Stimulated activated effector memory CD8-positive, alpha-beta T cell treated with anti-CD3 and anti-CD28 coated beads, Interleukin-12 subunit alpha, Interleukin-12 subunit beta, amount 100 ng/mL, for 72 hours (primary cell): ENCODE measurements at regions not wholly inside any gene's neighbourhood (a gene's known extent, or its start where the extent isn't known, plus 50 kb on each side); places are given as distances from the start of the nearest gene placed in this dataset.

Experiments used
- ATAC-seq: fragments of 150-1000 bp; cut with Tn5 transposase; 2 replicates; pipeline ENCODE4 v1.10.0; 2021
- DNase-seq, 2 donors: peaks; one replicate each; pipeline ENCODE4 v3.0.0; 2021 to 2022; ENCODE audit warnings: low spot score in 2 of 2
- H3K27ac Mint-ChIP-seq: one replicate; pipeline ENCODE4 v1.8.0; 2022; ENCODE audit warnings: mild to moderate bottlenecking, mixed read lengths
- H3K36me3 Mint-ChIP-seq: one replicate; pipeline ENCODE4 v1.8.0; 2022; ENCODE audit warnings: mild to moderate bottlenecking, mixed read lengths
- H3K4me1 Mint-ChIP-seq: one replicate; pipeline ENCODE4 v1.8.0; 2022; ENCODE audit warnings: mixed read lengths
- H3K4me3 Mint-ChIP-seq: one replicate; pipeline ENCODE4 v1.8.0; 2022; ENCODE audit warnings: mild to moderate bottlenecking, mixed read lengths
- H3K9me3 Mint-ChIP-seq: one replicate; pipeline ENCODE4 v1.8.0; 2022; ENCODE audit warnings: mixed read lengths

GRCh38 chr6:3571250-3571681 lies 114.4 kb upstream of the SLC22A23 start:
- Mint-ChIP-seq H3K9me3 (no peaks in the 10 kb centered on the region), H3K36me3 (no peaks in the 10 kb centered on the region), H3K27ac (no peak overlapping the region), H3K4me3 (no peak overlapping the region), H3K4me1 (no peaks in the 10 kb centered on the region)
- DNase-seq: no peak
- ATAC-seq: no peak

GRCh38 chr6:3569816-3570215 lies 113.0 kb upstream of the SLC22A23 start:
- Mint-ChIP-seq H3K4me1 (no peaks in the 10 kb centered on the region), H3K36me3 (no peaks in the 10 kb centered on the region), H3K4me3 (no peak overlapping the region), H3K9me3 (no peaks in the 10 kb centered on the region), H3K27ac (no peak overlapping the region)
- ATAC-seq (no peak), DNase-seq (no peak)

DNA sequence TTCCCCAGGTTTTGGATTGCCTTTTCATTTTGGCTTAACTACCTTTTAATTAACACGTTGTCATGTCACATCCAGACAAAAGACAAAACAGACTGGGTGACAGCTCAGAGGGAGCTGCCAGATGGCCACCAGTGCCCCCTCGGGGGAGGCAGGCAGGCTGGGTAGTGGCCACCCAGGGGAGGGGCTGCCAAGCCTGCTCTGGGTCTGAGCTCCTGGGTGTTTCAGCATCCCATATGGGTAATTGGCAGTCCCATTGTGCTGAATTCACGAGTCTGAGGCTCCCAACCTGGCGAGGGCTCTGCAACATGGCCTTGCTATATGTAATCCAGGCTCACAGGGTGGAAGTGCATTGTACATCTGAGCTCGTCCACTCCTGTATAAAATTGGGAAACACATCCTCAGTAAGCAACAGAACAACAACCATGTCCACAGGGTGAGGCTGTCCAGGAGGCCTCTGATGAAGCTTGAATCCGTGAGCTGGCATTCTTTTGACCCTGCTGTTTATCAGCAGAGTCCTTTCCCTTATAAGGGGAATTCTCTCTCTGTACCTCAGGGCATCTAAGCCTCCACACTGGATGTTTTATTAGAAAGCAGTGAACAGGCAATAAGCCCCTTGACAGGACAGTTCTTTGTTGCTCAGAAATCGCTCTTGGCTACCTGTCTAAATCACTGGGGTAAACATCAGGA lies 111.7 kb upstream of the SLC22A23 start:
- H3K4me1 Mint-ChIP-seq: no peaks in the 10 kb centered on the region

DNA sequence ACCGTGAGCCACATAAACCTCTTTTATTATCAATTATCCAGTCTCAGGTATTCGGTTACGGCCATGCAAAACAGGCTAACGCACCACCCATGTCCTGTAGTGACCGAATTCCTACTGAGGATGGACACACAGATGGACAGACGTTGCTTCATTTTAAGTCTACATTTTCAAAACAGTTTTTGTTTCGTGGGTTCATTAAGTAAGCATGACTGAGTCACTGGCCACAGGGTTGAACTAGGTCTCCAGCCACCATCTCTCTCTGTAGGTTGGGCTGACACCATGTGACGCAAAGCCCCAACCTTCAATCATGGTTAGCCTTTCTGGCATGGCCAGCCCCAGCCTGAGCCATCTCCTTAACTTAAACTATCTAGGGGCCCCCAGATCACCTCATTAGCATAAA lies 110.0 kb upstream of the SLC22A23 start:
- no peak for ATAC-seq
- no peak overlapping the region for H3K27ac Mint-ChIP-seq
- no peaks in the 10 kb centered on the region for H3K9me3 Mint-ChIP-seq
- DNase-seq: no peak
- no peaks in the 10 kb centered on the region for H3K4me1 Mint-ChIP-seq
- H3K4me3 Mint-ChIP-seq: no peak overlapping the region
- no peaks in the 10 kb centered on the region for H3K36me3 Mint-ChIP-seq

More for the DNA sequence above, 111.7 kb upstream of the SLC22A23 start:
- Mint-ChIP-seq H3K4me3 (no peak overlapping the region), H3K36me3 (no peaks in the 10 kb centered on the region), H3K27ac (no peak overlapping the region), H3K9me3 (no peaks in the 10 kb centered on the region)
- ATAC-seq: no peak
- DNase-seq: no peak

GRCh38 chr6:3565291-3565690 lies 108.4 kb upstream of the SLC22A23 start:
- no peaks in the 10 kb centered on the region for H3K9me3 Mint-ChIP-seq

GRCh38 chr6:3561725-3562124 lies 104.9 kb upstream of the SLC22A23 start:
- Mint-ChIP-seq H3K9me3 (no peaks in the 10 kb centered on the region), H3K4me3 (no peak overlapping the region), H3K4me1 (no peaks in the 10 kb centered on the region), H3K36me3 (no peaks in the 10 kb centered on the region), H3K27ac (no peak overlapping the region)
- ATAC-seq (no peak), DNase-seq (no peak)

More at GRCh38 chr6:3565291-3565690, 108.4 kb upstream of the SLC22A23 start:
- Mint-ChIP-seq H3K4me3 (no peak overlapping the region), H3K4me1 (no peaks in the 10 kb centered on the region), H3K36me3 (no peaks in the 10 kb centered on the region), H3K27ac (no peak overlapping the region)
- DNase-seq (no peak), ATAC-seq (no peak)

DNA sequence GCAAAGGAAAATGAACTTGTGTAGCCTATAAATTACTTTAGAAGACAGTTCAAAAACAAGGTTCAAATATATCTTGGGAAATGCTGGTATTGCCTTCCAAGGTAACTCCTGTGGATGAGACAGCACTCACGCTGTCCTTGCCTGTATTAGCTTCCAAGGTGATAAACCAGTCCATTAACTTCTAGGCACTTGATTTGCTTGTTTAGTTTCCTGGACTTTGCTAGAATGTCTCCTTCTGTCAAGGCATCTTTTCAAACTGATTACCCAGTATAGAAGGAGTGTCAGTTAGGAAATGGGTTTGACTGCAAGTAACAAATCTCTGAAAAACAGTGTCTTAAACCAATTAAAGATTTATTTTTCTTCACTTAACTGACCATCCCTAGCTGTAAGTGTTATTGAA lies 103.4 kb upstream of the SLC22A23 start:
- no peaks in the 10 kb centered on the region for H3K9me3 Mint-ChIP-seq
- ATAC-seq (no peak), DNase-seq (no peak)
- H3K4me1 Mint-ChIP-seq: no peaks in the 10 kb centered on the region
- no peak overlapping the region for H3K4me3 Mint-ChIP-seq
- H3K27ac Mint-ChIP-seq: no peak overlapping the region
- H3K36me3 Mint-ChIP-seq: no peaks in the 10 kb centered on the region

DNA sequence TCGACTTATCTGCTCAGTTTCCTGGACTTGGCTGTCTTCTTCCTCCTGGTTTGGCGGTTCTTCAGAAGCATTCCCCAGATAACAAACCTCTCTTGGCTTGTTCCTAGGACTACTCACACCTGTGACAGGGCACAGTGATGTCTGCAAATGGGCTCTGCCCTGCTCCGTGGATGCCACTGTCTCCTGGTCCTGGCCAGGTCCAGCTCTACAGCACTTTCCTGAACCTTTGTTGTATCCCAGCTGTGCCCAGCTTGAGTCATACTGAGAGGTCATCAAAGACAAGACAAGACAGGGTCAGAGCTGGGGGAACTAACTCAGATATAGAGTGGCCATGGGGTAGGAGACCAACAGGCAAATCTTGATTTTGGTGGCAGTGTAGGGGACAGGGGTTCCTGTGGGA lies 102.7 kb upstream of the SLC22A23 start:
- H3K4me1 Mint-ChIP-seq: no peaks in the 10 kb centered on the region
- ATAC-seq: no peak
- DNase-seq: peak in 1 of 2 donors; percentile 22
- no peaks in the 10 kb centered on the region for H3K36me3 Mint-ChIP-seq
- no peak overlapping the region for H3K4me3 Mint-ChIP-seq
- no peak overlapping the region for H3K27ac Mint-ChIP-seq
- no peaks in the 10 kb centered on the region for H3K9me3 Mint-ChIP-seq

DNA sequence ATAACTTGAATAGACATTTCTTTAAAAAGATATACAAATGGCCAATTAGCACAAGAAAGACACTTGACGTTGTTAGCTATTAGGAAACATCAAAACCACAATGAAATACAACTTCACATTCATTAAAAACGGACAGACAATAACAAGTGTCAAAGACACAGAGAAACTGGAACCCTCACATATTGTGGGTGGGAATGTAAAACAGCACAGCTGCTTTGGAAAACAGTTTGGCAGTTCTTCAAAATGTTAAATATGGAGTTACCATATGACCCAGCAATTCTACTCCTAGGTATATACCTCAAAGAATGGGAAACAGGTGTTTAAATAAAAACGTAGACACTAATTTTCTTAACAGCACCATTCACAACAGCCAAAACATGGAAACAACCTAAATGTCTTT lies 100.5 kb upstream of the SLC22A23 start:
- Mint-ChIP-seq H3K36me3 (no peaks in the 10 kb centered on the region), H3K4me3 (no peak overlapping the region), H3K4me1 (no peaks in the 10 kb centered on the region), H3K27ac (no peak overlapping the region), H3K9me3 (no peaks in the 10 kb centered on the region)
- DNase-seq: no peak
- no peak for ATAC-seq

DNA sequence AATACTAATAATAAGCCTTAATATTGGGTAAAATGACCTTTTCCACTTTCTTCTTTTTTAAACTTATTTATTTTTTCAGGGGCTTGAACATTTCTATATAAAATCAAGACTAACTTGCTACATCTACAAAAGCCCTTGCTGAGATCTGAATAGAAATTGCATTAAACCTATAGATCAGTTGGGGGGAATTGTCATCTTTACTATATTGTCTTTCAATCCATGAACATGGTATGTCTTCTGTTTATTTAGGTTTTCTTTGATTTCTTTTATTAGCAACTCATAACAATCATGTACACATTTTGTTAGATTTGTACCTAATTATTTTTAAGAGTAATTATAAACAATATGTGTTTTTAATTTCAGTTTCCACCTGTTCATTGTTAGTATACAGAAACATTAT lies 96.4 kb upstream of the SLC22A23 start:
- H3K4me3 Mint-ChIP-seq: no peak overlapping the region
- ATAC-seq (no peak), DNase-seq (no peak)
- H3K27ac Mint-ChIP-seq: no peak overlapping the region
- no peaks in the 10 kb centered on the region for H3K4me1 Mint-ChIP-seq
- no peaks in the 10 kb centered on the region for H3K36me3 Mint-ChIP-seq
- H3K9me3 Mint-ChIP-seq: no peaks in the 10 kb centered on the region

DNA sequence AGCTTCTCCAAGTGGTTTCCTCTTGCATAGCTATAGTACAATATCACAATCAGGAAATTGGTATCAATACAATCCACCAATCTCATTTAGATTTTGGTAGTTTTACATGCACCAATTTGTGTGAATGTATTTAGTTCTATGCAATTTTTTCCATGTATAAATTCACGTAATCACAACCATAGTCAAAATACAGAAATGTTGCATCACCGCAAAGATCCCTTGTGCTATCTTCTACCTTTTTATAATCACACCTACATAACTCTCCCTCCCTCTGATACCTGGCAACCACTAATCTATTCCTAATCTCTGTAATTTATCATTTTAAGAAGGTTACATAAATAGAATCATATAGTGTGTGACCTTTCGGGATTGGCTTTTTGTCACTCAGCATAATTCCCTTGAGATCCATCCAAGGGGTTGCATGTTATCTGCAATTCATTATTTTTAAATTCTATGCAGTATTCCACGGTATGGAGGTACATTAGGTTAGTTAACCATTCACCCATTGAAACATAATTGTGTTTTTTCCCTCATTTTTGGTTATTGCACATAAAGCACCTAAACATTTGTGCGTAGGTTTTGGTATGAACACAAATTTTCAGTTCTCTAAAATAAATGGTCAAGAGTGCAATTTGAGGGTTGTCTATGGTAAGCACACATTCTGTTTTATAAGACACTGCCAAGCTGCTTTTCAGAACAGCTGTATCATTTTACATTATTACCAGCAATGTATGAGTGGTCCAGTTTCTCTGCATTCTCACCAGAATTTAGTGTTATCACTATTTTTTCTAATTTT lies 95.1 kb upstream of the SLC22A23 start:
- DNase-seq (no peak), ATAC-seq (no peak)
- H3K4me1 Mint-ChIP-seq: no peaks in the 10 kb centered on the region
- no peak overlapping the region for H3K4me3 Mint-ChIP-seq
- H3K27ac Mint-ChIP-seq: no peak overlapping the region
- no peaks in the 10 kb centered on the region for H3K9me3 Mint-ChIP-seq
- H3K36me3 Mint-ChIP-seq: no peaks in the 10 kb centered on the region

DNA sequence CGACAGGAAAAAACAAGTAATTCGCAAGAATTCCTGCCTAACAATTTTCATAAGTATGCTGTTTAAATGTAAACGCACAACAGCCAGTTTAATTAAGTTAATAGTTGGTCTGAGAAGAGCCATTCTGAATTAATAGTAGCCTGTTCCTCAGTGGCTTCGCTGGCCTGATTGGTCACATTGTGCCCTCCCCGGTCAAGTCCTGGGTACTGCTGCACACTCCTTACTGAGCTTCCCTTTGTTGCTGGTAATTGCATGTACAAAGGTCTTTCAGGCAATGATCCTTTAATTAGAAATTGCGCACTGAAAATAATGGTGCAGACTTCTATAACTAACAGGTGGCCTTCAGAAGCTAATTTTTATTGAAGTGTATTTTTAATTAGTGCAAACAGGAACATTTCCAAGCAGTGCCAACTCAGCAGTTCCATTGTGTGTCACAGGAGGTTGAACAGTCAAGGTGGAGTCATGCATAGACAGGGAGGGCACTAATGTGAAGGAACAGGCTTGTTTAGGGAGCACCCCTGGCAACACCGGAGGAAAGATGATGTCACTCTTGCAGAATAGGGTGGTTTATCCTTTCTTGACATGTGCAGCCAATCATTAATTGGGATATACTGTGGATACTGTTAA lies 92.6 kb upstream of the SLC22A23 start:
- no peak for DNase-seq
- ATAC-seq: no peak

GRCh38 chr6:3546121-3546520 lies 89.3 kb upstream of the SLC22A23 start:
- Mint-ChIP-seq H3K4me1 (no peaks in the 10 kb centered on the region), H3K27ac (no peak overlapping the region), H3K9me3 (no peaks in the 10 kb centered on the region), H3K4me3 (no peak overlapping the region), H3K36me3 (no peaks in the 10 kb centered on the region)
- DNase-seq: peak in 1 of 2 donors; percentile 13
- no peak for ATAC-seq

More for the DNA sequence above, 92.6 kb upstream of the SLC22A23 start:
- H3K4me1 Mint-ChIP-seq: no peaks in the 10 kb centered on the region
- no peaks in the 10 kb centered on the region for H3K9me3 Mint-ChIP-seq
- H3K4me3 Mint-ChIP-seq: no peak overlapping the region
- no peaks in the 10 kb centered on the region for H3K36me3 Mint-ChIP-seq
- H3K27ac Mint-ChIP-seq: no peak overlapping the region

- H3K4me1 Mint-ChIP-seq: no peaks in the 10 kb centered on the region
- no peak for DNase-seq
- no peak overlapping the region for H3K4me3 Mint-ChIP-seq
- H3K9me3 Mint-ChIP-seq: no peaks in the 10 kb centered on the region
- no peaks in the 10 kb centered on the region for H3K36me3 Mint-ChIP-seq
- no peak for ATAC-seq
- H3K27ac Mint-ChIP-seq: no peak overlapping the region
Measured at GRCh38 chr6:3545156-3545555, 88.3 kb upstream of the SLC22A23 start.

GRCh38 chr6:3542032-3542640 lies 85.3 kb upstream of the SLC22A23 start:
- Mint-ChIP-seq H3K9me3 (no peaks in the 10 kb centered on the region), H3K36me3 (no peaks in the 10 kb centered on the region), H3K4me3 (no peak overlapping the region), H3K27ac (no peak overlapping the region), H3K4me1 (no peaks in the 10 kb centered on the region)
- peak in 1 of 2 donors; percentile 38 for DNase-seq
- ATAC-seq: peak; percentile 45
